22Rv1 (cell line): ENCODE measurements at regions not wholly inside any gene's neighbourhood (a gene's known extent, or its start where the extent isn't known, plus 50 kb on each side); places are given as distances from the start of the nearest gene placed in this dataset.
"Not testable (repeated sequence)": the region's sequence is repeated elsewhere in the genome, so short reads cannot be mapped to it uniquely, and the experiment has no call there.

Experiments
- H3K27ac ChIP-seq: fragments of 450-650 bp; 2 replicates; pipeline ENCODE4 v1.5.1; 2017
- ZFX ChIP-seq: fragments of 450-650 bp; IDR thresholded peaks from 2 replicates; pipeline ENCODE4 v1.6.1; 2017; ENCODE audit warnings: antibody characterized with exemption, borderline replicate concordance
- TF ChIP-seq, protein P1 (sequence below): fragments of 450-650 bp; IDR thresholded peaks from 2 replicates; pipeline ENCODE4 v1.5.1; 2017; ENCODE audit warnings: mild to moderate bottlenecking

DNA sequence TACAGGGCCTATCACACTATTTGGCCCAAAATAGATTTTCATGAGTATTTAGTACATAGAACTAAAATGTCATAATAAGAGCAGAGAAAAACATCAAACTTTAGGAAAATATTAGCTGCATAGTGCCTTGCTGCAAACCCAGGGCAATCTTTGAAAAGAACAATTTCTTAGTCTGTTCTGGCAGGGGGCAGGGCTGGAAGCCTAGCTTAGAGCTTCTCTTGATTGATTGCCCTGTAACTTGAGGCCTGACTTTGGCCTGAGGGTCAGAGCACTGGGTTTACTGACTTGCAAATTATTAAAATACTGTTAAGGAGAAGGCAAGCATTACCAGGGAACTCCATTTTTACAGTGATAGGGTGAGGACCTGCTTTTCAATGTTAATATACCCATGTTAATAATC, 115.8 kb upstream of the SPAG17 start:
- TF ChIP-seq ZFX, result no peak
- TF ChIP-seq, protein P1, sequence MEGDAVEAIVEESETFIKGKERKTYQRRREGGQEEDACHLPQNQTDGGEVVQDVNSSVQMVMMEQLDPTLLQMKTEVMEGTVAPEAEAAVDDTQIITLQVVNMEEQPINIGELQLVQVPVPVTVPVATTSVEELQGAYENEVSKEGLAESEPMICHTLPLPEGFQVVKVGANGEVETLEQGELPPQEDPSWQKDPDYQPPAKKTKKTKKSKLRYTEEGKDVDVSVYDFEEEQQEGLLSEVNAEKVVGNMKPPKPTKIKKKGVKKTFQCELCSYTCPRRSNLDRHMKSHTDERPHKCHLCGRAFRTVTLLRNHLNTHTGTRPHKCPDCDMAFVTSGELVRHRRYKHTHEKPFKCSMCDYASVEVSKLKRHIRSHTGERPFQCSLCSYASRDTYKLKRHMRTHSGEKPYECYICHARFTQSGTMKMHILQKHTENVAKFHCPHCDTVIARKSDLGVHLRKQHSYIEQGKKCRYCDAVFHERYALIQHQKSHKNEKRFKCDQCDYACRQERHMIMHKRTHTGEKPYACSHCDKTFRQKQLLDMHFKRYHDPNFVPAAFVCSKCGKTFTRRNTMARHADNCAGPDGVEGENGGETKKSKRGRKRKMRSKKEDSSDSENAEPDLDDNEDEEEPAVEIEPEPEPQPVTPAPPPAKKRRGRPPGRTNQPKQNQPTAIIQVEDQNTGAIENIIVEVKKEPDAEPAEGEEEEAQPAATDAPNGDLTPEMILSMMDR, result no peak
- no peak overlapping the region for H3K27ac ChIP-seq

DNA sequence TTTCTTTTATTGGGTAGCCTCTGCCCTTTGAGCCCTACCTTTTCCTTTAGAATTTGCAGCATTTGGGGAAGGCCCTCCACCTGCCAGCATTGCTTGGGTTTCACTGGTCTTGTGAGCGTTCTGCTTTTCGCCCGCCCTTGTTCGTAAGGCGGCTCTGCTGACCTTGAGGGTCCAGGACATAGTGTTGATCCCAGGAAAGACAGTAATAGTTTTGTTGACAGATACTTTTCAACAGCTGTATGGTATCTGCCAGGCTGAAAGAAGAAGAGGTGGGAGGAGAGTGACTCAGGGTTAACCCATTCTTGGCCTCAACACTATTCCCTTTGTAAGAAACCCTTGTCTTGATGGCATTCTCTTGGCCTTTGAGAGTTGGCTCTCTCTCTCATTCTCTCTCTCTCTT, 113.4 kb upstream of the SPAG17 start:
- H3K27ac ChIP-seq, result no peak overlapping the region
- TF ChIP-seq, protein P1, result no peak
- no peak for TF ChIP-seq ZFX

DNA sequence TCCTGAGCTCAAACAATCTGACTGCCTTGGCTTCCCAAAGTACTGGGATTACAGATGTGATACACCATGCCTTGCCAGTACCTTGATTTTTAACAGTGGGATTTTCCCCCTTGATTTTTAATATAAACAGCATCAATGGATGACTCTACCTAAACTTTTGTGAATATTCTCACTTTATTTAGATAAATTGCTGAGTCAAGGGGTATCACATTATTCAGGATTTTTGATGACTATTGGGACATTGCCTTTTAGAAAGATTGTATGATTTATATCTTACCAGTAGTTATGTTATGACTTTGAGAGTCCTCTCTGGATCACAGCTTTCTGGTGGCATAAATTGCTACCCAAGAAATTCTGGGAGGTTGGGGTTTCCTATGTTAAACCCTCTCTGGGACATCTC, 112.5 kb upstream of the SPAG17 start:
- TF ChIP-seq ZFX, result no peak
- TF ChIP-seq, protein P1, result no peak
- H3K27ac ChIP-seq, result no peak overlapping the region

DNA sequence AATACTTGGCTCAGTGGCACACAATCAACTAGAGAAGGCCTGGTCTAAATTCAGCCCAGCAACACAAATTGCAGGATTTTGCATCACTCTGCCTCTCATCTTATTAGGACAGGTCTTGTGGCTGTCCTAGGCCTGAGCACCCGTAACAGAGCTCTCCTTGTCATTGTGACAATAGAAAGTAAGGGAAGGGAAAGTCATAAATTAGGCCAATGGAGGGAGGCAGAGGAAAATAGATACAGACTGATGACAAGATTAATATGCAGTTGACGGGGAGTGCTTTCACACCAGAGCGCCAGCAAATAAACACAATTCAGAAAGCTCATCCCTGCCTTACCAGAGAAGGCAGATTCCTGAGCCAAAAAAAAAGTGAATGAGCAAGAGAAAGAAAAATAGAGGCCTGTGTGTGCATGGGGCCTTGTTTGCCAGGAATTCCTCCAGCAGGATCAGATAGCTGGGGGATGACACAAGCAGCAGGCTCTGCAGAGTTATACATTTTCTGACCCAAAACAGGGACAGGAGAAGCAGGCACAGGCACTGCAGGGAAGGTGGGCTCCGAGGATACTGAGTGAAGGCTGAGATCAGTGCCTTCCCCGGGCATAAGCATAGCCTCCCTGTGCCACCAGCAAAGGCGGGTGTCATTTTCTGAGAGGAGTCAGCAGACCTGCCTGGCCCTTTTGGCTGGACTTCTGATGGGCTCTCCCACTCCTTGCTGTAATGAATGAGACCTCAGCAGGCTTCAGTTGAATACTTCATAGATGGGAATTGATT, 110.0 kb upstream of the SPAG17 start:
- no peak overlapping the region for H3K27ac ChIP-seq
- TF ChIP-seq ZFX, result no peak
- TF ChIP-seq, protein P1, result no peak

DNA sequence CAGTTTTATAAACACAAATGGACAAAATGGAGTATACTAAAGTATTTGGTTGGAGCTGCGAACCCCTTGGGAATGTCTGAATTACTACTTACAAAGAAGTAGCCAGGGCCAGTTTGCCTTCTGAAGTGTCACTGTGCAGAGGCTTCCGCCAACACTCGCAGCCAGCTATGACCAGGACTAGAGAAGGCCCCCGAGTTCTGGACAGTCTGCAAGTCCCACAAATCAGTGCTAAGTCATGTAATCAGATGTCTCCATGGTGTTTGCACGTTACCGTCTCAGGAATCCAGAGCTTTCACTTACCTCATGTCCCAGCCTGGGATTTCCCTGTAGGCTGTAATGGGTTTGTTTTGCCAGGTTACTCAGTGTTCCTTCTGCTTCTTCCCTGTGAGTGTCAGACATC, 106.6 kb upstream of the SPAG17 start:
- TF ChIP-seq, protein P1, result no peak
- no peak for TF ChIP-seq ZFX
- no peak overlapping the region for H3K27ac ChIP-seq

DNA sequence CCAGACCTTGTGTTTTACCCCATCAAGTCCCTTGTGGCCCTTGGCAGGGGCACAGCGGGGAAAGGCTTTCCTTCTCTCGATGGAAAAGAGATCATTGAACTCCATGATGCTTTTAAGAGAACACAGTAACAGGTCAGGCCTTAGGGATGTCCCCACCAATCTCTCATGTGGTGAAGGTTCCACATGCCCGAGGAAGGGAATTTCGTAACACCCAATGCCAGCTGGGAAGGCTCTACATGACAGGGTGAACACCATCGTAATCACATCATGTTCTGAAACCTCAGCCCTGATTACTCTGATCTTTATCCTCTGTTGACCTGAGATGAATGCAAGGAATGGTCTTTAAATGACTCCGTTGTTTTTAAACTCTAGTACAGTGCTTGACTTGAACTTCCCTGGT, 105.5 kb upstream of the SPAG17 start:
- no peak overlapping the region for H3K27ac ChIP-seq
- TF ChIP-seq, protein P1, result no peak
- no peak for TF ChIP-seq ZFX

DNA sequence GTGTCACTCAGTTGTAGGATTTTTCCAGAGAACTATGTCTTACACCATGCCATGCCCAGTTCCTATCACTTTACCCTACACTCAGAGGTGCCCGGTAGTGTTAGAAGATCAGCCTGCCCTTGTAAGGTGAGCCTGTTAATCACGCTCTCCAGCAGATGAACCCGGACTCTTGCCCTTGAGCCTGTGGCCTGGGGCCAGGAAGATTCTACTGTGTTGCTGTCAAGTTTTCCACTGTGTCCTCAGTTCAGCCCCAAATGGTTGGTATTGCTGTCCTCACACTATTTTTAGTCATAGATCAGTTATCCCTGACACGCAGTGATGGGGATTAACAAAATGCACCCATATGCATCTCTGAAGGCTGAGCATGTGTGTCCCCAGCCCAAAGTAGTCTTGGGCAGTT, 105.0 kb upstream of the SPAG17 start:
- no peak for TF ChIP-seq ZFX
- TF ChIP-seq, protein P1, result no peak
- H3K27ac ChIP-seq, result no peak overlapping the region

DNA sequence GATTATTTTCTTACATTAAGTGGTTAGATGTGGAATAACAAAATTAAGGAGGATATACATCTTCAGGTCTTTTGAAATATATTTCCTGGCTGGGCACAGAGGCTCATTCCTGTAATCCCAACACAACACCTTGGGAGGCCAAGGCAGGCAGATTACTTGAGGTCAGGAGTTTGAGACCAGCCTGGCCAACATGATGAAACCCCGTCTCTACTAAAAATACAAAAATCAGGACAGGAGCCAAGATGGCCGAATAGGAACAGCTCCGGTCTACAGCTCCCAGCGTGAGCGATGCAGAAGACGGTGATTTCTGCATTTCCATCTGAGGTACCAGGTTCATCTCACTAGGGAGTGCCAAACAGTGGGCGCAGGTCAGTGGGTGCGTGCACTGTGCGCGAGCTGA, 95.6 kb upstream of the SPAG17 start:
- H3K27ac ChIP-seq, result not testable (repeated sequence)
